HL-60 (cell line): ENCODE measurements at regions not wholly inside any gene's neighbourhood (a gene's known extent, or its start where the extent isn't known, plus 50 kb on each side); places are given as distances from the start of the nearest gene placed in this dataset.

Source experiments
- DNase-seq, 2 experiments: peaks; one replicate each; pipeline ENCODE4 v3.0.0-alpha.2; 2010 to 2020; ENCODE audit warnings: low read depth in 1 of 2, low spot score in 1 of 2
- H3K27ac ChIP-seq: fragments of 250-450 bp; sonication (Bioruptor Pico); replicated peaks from 2 replicates; pipeline ENCODE4 v1.5.1; 2020; ENCODE audit warnings: mild to moderate bottlenecking, moderate library complexity
- H3K27me3 ChIP-seq: fragments of 250-450 bp; sonication (Bioruptor Pico); 2 replicates; pipeline ENCODE4 v1.5.1; 2021; ENCODE audit warnings: mild to moderate bottlenecking, moderate library complexity; ENCODE audit not compliant: insufficient read depth, poor library complexity, severe bottlenecking
- H3K4me3 ChIP-seq: replicated peaks from 2 replicates; pipeline ENCODE4 v1.5.1; 2011; ENCODE audit warnings: mild to moderate bottlenecking, control low read depth, low read length; ENCODE audit not compliant: insufficient read depth
- GABPA ChIP-seq: IDR thresholded peaks from 2 replicates; pipeline ENCODE4 v1.6.1; 2012; ENCODE audit warnings: low read depth
- POLR2AphosphoS5 ChIP-seq: IDR thresholded peaks from 2 replicates; pipeline ENCODE4 v1.6.1; 2012; ENCODE audit warnings: low read depth
- SPI1 ChIP-seq: IDR thresholded peaks from 2 replicates; pipeline ENCODE4 v1.6.1; 2012; ENCODE audit warnings: low read depth, mild to moderate bottlenecking, borderline replicate concordance
- TF ChIP-seq, protein P1 (sequence below): IDR thresholded peaks from 2 replicates; pipeline ENCODE4 v1.6.1; 2012; ENCODE audit warnings: low read depth; ENCODE audit not compliant: insufficient replicate concordance
- TF ChIP-seq, protein P2 (sequence below): IDR thresholded peaks from one replicate; pipeline ENCODE4 v1.5.1; 2011; ENCODE audit warnings: low read length, control low read depth, inconsistent platforms; ENCODE audit not compliant: insufficient read depth

DNA sequence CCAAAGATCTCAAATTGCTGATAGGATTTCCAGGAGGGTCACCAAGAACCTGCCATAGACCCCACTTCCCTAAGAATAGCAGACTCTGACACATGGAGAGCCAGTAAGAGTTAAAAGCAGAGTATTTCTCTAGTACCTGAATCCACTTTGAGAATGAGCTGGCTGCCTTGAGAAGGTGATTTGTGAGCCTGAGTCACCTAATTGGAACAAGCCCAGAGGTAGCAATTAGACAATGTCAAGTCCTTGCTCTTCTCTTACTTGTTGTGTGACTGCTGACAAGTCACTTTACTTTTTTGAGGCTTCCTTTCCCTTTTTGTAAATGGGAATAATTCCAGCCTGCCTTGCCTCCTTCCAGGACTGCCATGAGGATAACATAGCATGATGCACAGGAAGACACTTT is 76.1 kb upstream of the ASIC2 start:
- no peaks in the 10 kb centered on the region for H3K27me3 ChIP-seq
- H3K4me3 ChIP-seq, result no peak overlapping the region
- no peak for DNase-seq
- TF ChIP-seq, protein P1, sequence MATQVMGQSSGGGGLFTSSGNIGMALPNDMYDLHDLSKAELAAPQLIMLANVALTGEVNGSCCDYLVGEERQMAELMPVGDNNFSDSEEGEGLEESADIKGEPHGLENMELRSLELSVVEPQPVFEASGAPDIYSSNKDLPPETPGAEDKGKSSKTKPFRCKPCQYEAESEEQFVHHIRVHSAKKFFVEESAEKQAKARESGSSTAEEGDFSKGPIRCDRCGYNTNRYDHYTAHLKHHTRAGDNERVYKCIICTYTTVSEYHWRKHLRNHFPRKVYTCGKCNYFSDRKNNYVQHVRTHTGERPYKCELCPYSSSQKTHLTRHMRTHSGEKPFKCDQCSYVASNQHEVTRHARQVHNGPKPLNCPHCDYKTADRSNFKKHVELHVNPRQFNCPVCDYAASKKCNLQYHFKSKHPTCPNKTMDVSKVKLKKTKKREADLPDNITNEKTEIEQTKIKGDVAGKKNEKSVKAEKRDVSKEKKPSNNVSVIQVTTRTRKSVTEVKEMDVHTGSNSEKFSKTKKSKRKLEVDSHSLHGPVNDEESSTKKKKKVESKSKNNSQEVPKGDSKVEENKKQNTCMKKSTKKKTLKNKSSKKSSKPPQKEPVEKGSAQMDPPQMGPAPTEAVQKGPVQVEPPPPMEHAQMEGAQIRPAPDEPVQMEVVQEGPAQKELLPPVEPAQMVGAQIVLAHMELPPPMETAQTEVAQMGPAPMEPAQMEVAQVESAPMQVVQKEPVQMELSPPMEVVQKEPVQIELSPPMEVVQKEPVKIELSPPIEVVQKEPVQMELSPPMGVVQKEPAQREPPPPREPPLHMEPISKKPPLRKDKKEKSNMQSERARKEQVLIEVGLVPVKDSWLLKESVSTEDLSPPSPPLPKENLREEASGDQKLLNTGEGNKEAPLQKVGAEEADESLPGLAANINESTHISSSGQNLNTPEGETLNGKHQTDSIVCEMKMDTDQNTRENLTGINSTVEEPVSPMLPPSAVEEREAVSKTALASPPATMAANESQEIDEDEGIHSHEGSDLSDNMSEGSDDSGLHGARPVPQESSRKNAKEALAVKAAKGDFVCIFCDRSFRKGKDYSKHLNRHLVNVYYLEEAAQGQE, result no peak
- TF ChIP-seq GABPA (no peak), POLR2AphosphoS5 (no peak), SPI1 (no peak)
- TF ChIP-seq, protein P2, sequence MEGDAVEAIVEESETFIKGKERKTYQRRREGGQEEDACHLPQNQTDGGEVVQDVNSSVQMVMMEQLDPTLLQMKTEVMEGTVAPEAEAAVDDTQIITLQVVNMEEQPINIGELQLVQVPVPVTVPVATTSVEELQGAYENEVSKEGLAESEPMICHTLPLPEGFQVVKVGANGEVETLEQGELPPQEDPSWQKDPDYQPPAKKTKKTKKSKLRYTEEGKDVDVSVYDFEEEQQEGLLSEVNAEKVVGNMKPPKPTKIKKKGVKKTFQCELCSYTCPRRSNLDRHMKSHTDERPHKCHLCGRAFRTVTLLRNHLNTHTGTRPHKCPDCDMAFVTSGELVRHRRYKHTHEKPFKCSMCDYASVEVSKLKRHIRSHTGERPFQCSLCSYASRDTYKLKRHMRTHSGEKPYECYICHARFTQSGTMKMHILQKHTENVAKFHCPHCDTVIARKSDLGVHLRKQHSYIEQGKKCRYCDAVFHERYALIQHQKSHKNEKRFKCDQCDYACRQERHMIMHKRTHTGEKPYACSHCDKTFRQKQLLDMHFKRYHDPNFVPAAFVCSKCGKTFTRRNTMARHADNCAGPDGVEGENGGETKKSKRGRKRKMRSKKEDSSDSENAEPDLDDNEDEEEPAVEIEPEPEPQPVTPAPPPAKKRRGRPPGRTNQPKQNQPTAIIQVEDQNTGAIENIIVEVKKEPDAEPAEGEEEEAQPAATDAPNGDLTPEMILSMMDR, result no peak
- H3K27ac ChIP-seq, result no peak overlapping the region

DNA sequence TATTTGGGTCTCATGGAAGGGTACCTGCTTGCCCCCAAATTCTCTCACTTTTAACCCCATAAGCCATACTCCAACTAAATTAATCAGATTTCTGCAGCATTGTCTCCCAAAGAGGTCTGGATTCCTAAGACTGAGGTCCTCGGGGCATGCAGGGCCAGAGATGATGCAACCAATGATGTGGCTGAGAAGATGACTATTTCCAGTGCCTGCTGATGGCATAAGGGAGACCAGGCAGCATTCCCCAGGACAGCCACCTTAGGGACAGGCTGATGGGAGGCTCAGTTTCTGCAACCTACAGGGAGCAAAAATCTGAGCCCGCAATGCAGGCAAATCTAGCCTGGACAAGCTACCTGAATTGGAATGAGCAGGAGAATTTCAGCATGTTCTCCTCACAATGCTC is 76.8 kb upstream of the ASIC2 start:
- no peak for DNase-seq
- H3K27ac ChIP-seq, result no peak overlapping the region

DNA sequence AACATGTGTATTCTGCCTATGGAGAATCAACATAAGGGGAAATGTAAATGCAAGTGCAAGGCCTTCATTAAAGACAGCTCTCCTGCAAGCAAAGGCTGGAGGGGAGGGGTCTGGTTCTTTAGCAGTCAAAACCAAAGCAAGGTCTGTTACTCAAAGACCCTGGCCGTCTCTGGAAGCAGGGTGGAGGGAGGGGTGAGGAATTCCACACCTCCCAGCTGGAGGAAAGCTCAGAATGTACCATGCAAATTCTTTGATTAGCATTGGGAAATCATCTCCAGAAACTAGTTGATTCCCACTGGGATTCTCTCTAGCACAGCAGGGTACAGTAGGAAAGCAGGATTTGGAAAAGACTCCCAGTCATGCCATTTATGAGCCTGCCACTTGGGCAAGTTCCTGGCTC is 77.3 kb upstream of the ASIC2 start:
- TF ChIP-seq, protein P1, result no peak
- TF ChIP-seq, protein P2, result no peak
- TF ChIP-seq SPI1 (no peak), GABPA (no peak), POLR2AphosphoS5 (no peak)
- Histone ChIP-seq H3K27ac (no peak overlapping the region), H3K27me3 (no peaks in the 10 kb centered on the region), H3K4me3 (no peak overlapping the region)
- DNase-seq, result no peak

More for the DNA sequence above, 76.8 kb upstream of the ASIC2 start:
- no peak for TF ChIP-seq POLR2AphosphoS5
- TF ChIP-seq, protein P1, result no peak
- TF ChIP-seq, protein P2, result no peak
- TF ChIP-seq GABPA, result no peak
- no peak for TF ChIP-seq SPI1
- Histone ChIP-seq H3K4me3 (no peak overlapping the region), H3K27me3 (no peaks in the 10 kb centered on the region)
